ENCODE measurements at regions not wholly inside any gene's neighbourhood (a gene's known extent, or its start where the extent isn't known, plus 50 kb on each side); places are given as distances from the start of the nearest gene placed in this dataset.

- Histone ChIP-seq H3K27me3 (ENCODE audit: control insufficient read depth, insufficient read depth, low read length) (peaks cover 21% of the 10 kb centered on the region), H3K4me3 (ENCODE audit: low read depth, low read length) (no peak overlapping the region), H3K36me3 (ENCODE audit: control insufficient read depth, insufficient read depth, low read length) (no peaks in the 10 kb centered on the region)
- no peak for DNase-seq (ENCODE audit: low read depth)
- TF ChIP-seq CTCF (IDR thresholded peaks at IDR 0.05; ENCODE audit: insufficient read depth, low read length, poor library complexity, severe bottlenecking): no peak
Measured at GRCh38 chr17:77592106-77592865, 366.2 kb upstream of the TNRC6C start.

- no peak for TF ChIP-seq CTCF (IDR thresholded peaks at IDR 0.05; ENCODE audit: insufficient read depth, low read length, poor library complexity, severe bottlenecking)
- no peak for DNase-seq (ENCODE audit: low read depth)
- Histone ChIP-seq H3K27me3 (ENCODE audit: control insufficient read depth, insufficient read depth, low read length) (peaks cover 21% of the 10 kb centered on the region), H3K36me3 (ENCODE audit: control insufficient read depth, insufficient read depth, low read length) (no peaks in the 10 kb centered on the region), H3K4me3 (ENCODE audit: low read depth, low read length) (no peak overlapping the region)
Measured at GRCh38 chr17:77593081-77593480, 365.4 kb upstream of the TNRC6C start.

- Histone ChIP-seq H3K36me3 (ENCODE audit: control insufficient read depth, insufficient read depth, low read length) (no peaks in the 10 kb centered on the region), H3K27me3 (ENCODE audit: control insufficient read depth, insufficient read depth, low read length) (peaks cover 21% of the 10 kb centered on the region), H3K4me3 (ENCODE audit: low read depth, low read length) (no peak overlapping the region)
- TF ChIP-seq CTCF (IDR thresholded peaks at IDR 0.05; ENCODE audit: insufficient read depth, low read length, poor library complexity, severe bottlenecking): no peak
- no peak for DNase-seq (ENCODE audit: low read depth)
Measured at GRCh38 chr17:77594416-77595209, 363.9 kb upstream of the TNRC6C start.

GRCh38 chr17:77596491-77597417 lies 361.7 kb upstream of the TNRC6C start:
- no peak for DNase-seq (ENCODE audit: low read depth)
- peaks cover 21% of the 10 kb centered on the region for H3K27me3 ChIP-seq (ENCODE audit: control insufficient read depth, insufficient read depth, low read length)
- no peak overlapping the region for H3K4me3 ChIP-seq (ENCODE audit: low read depth, low read length)
- no peak for TF ChIP-seq CTCF (IDR thresholded peaks at IDR 0.05; ENCODE audit: insufficient read depth, low read length, poor library complexity, severe bottlenecking)
- H3K36me3 ChIP-seq (ENCODE audit: control insufficient read depth, insufficient read depth, low read length): no peaks in the 10 kb centered on the region

- TF ChIP-seq CTCF (IDR thresholded peaks at IDR 0.05; ENCODE audit: insufficient read depth, low read length, poor library complexity, severe bottlenecking): no peak
- no peak overlapping the region for H3K4me3 ChIP-seq (ENCODE audit: low read depth, low read length)
- H3K36me3 ChIP-seq (ENCODE audit: control insufficient read depth, insufficient read depth, low read length): no peaks in the 10 kb centered on the region
- H3K27me3 ChIP-seq (ENCODE audit: control insufficient read depth, insufficient read depth, low read length): peaks cover 21% of the 10 kb centered on the region
- no peak for DNase-seq (ENCODE audit: low read depth)
Measured at GRCh38 chr17:77597418-77598240, 360.9 kb upstream of the TNRC6C start.
